LNCAP (cell line): ENCODE measurements at regions not wholly inside any gene's neighbourhood (a gene's known extent, or its start where the extent isn't known, plus 50 kb on each side); places are given as distances from the start of the nearest gene placed in this dataset.

Experiments
- CTCF ChIP-seq: fragments of 450-650 bp; IDR thresholded peaks from 2 replicates; pipeline ENCODE4 v1.5.1; 2017; ENCODE audit warnings: mild to moderate bottlenecking

- TF ChIP-seq CTCF = no peak
Measured at GRCh38 chr10:10600004-10600403, 417.7 kb upstream of the CELF2 start.

GRCh38 chr10:10605551-10606081 is 412.1 kb upstream of the CELF2 start:
- no peak for TF ChIP-seq CTCF

GRCh38 chr10:10609379-10609955 is 408.2 kb upstream of the CELF2 start:
- TF ChIP-seq CTCF = no peak

GRCh38 chr10:10610171-10610570 is 407.5 kb upstream of the CELF2 start:
- no peak for TF ChIP-seq CTCF

- no peak for TF ChIP-seq CTCF
Measured at GRCh38 chr10:10612151-10612550, 405.5 kb upstream of the CELF2 start.

- no peak for TF ChIP-seq CTCF
Measured at GRCh38 chr10:10613656-10614244, 403.9 kb upstream of the CELF2 start.

- no peak for TF ChIP-seq CTCF
Measured at GRCh38 chr10:10617686-10618085, 400.0 kb upstream of the CELF2 start.

- no peak for TF ChIP-seq CTCF
Measured at GRCh38 chr10:10618139-10618538, 399.5 kb upstream of the CELF2 start.
